T-helper 2 cell treated with Interferon-gamma antibody and Interleukin-4, amounts not matched to agents 5 μg/mL and 100 μg/mL, for 36 hours (primary cell): ENCODE measurements at regions not wholly inside any gene's neighbourhood (a gene's known extent, or its start where the extent isn't known, plus 50 kb on each side); places are given as distances from the start of the nearest gene placed in this dataset.
"Not testable (repeated sequence)": the region's sequence is repeated elsewhere in the genome, so short reads cannot be mapped to it uniquely, and the experiment has no call there.

Experiments used
- DNase-seq: peaks from one replicate; pipeline ENCODE4 v3.0.0; 2021; ENCODE audit warnings: low spot score
- H3K27ac Mint-ChIP-seq: one replicate; pipeline ENCODE4 v1.8.0; 2021; ENCODE audit warnings: mild to moderate bottlenecking, mixed read lengths
- H3K27me3 Mint-ChIP-seq: one replicate; pipeline ENCODE4 v1.8.0; 2021; ENCODE audit warnings: low read depth, mixed read lengths
- H3K36me3 Mint-ChIP-seq: one replicate; pipeline ENCODE4 v1.8.0; 2021; ENCODE audit warnings: low read depth, mixed read lengths
- H3K4me1 Mint-ChIP-seq: one replicate; pipeline ENCODE4 v1.8.0; 2021; ENCODE audit warnings: low read depth, mixed read lengths
- H3K4me3 Mint-ChIP-seq: one replicate; pipeline ENCODE4 v1.8.0; 2022; ENCODE audit warnings: mild to moderate bottlenecking, moderate library complexity, mixed read lengths
- H3K9me3 Mint-ChIP-seq: one replicate; pipeline ENCODE4 v1.8.0; 2021; ENCODE audit warnings: mixed read lengths

DNA sequence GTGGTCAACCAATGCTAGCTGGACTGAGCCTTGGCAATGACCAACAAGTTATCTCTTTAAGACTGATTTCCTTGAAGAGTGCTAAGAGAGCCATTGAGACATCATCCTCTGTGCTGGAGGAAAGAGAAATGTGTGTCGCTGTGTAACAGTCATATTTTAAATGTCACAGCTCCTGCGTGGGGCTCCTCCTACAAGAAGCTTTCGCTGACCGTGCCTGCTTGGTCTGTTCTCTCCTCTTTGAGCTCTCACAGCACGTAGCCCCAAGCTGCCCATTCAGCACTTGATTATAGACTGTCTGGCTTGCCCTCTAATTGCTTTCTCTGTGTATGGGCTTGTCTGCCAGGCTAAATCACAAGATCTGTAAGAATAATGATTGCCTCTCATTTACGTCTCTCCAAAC, 221.3 kb downstream of the FOXD2 start:
- no peak overlapping the region for H3K4me3 Mint-ChIP-seq
- H3K27ac Mint-ChIP-seq: no peak overlapping the region
- peaks cover 10% of the 10 kb centered on the region for H3K4me1 Mint-ChIP-seq
- H3K9me3 Mint-ChIP-seq: no peaks in the 10 kb centered on the region
- no peak for DNase-seq
- H3K36me3 Mint-ChIP-seq: no peaks in the 10 kb centered on the region
- H3K27me3 Mint-ChIP-seq: peaks cover 6% of the 10 kb centered on the region

GRCh38 chr1:47660622-47661021, 222.8 kb downstream of the FOXD2 start:
- peaks cover 10% of the 10 kb centered on the region for H3K4me1 Mint-ChIP-seq
- H3K36me3 Mint-ChIP-seq: no peaks in the 10 kb centered on the region
- no peak overlapping the region for H3K4me3 Mint-ChIP-seq
- H3K9me3 Mint-ChIP-seq: no peaks in the 10 kb centered on the region
- H3K27me3 Mint-ChIP-seq: peaks cover 1% of the 10 kb centered on the region
- DNase-seq: no peak
- no peak overlapping the region for H3K27ac Mint-ChIP-seq

GRCh38 chr1:47661040-47661439, 223.2 kb downstream of the FOXD2 start:
- no peak overlapping the region for H3K27ac Mint-ChIP-seq
- no peaks in the 10 kb centered on the region for H3K36me3 Mint-ChIP-seq
- no peak overlapping the region for H3K4me3 Mint-ChIP-seq
- H3K9me3 Mint-ChIP-seq: no peaks in the 10 kb centered on the region
- peaks cover 1% of the 10 kb centered on the region for H3K27me3 Mint-ChIP-seq
- no peak for DNase-seq
- H3K4me1 Mint-ChIP-seq: peaks cover 10% of the 10 kb centered on the region

- no peak for DNase-seq
- no peaks in the 10 kb centered on the region for H3K9me3 Mint-ChIP-seq
- no peak overlapping the region for H3K27ac Mint-ChIP-seq
- peaks cover 1% of the 10 kb centered on the region for H3K27me3 Mint-ChIP-seq
- H3K4me3 Mint-ChIP-seq: no peak overlapping the region
- peaks cover 10% of the 10 kb centered on the region for H3K4me1 Mint-ChIP-seq
- no peaks in the 10 kb centered on the region for H3K36me3 Mint-ChIP-seq
Measured at GRCh38 chr1:47662068-47662467, 224.2 kb downstream of the FOXD2 start.

GRCh38 chr1:47663286-47663685, 225.4 kb downstream of the FOXD2 start:
- Mint-ChIP-seq H3K27me3 (no peaks in the 10 kb centered on the region), H3K9me3 (no peaks in the 10 kb centered on the region), H3K4me3 (no peak overlapping the region), H3K4me1 (peaks cover 10% of the 10 kb centered on the region), H3K36me3 (no peaks in the 10 kb centered on the region), H3K27ac (no peak overlapping the region)
- no peak for DNase-seq

DNA sequence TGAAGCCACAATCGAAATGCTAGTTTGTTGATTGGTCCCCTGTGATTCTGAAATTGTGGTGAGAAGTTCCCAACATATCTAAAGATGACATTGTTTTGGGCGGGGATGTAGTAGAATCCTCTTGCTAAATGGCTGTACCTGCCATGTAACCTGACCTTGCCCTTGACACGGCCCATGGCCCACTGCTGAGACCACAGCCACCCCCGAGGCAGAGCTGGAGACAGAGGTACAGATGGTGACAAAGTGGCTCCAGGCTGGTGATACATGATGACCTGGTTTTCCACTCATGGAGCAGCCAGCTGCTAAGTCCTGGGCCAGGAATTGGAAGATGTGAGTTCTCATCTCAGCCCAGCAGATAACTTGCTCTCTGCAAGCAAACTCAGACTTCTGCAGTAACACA, 226.5 kb downstream of the FOXD2 start:
- Mint-ChIP-seq H3K4me3 (no peak overlapping the region), H3K9me3 (no peaks in the 10 kb centered on the region), H3K4me1 (peaks cover 10% of the 10 kb centered on the region), H3K36me3 (no peaks in the 10 kb centered on the region), H3K27ac (no peak overlapping the region), H3K27me3 (no peaks in the 10 kb centered on the region)
- no peak for DNase-seq

DNA sequence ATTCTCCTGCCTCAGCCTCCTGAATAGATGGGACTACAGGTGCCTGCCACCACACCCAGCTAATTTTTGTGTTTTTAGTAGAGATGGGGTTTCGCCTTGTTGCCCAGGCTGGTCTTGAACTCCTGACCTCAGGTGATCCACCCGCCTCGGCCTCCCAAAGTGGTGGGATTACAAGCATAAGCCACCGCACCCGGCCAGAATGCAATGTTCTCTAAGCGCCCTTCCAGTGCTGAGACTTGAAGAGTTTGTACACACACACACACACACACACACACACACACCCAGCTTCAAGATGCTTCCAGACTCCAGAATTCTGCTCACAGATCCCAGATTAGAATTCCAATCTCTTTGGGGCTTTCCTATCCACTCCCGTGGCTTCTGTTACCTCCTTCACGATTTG, 227.1 kb downstream of the FOXD2 start:
- H3K4me3 Mint-ChIP-seq, H3K27me3 Mint-ChIP-seq, H3K9me3 Mint-ChIP-seq: not testable (repeated sequence)

GRCh38 chr1:47669081-47669585, 231.3 kb downstream of the FOXD2 start:
- Mint-ChIP-seq H3K9me3 (peaks cover 6% of the 10 kb centered on the region), H3K36me3 (no peaks in the 10 kb centered on the region), H3K4me1 (no peaks in the 10 kb centered on the region), H3K27me3 (peaks cover 10% of the 10 kb centered on the region), H3K27ac (no peak overlapping the region), H3K4me3 (no peak overlapping the region)
- no peak for DNase-seq

More for the DNA sequence above, 227.1 kb downstream of the FOXD2 start:
- peaks cover 10% of the 10 kb centered on the region for H3K4me1 Mint-ChIP-seq
- not testable (repeated sequence) for H3K36me3 Mint-ChIP-seq, DNase-seq, H3K27ac Mint-ChIP-seq

DNA sequence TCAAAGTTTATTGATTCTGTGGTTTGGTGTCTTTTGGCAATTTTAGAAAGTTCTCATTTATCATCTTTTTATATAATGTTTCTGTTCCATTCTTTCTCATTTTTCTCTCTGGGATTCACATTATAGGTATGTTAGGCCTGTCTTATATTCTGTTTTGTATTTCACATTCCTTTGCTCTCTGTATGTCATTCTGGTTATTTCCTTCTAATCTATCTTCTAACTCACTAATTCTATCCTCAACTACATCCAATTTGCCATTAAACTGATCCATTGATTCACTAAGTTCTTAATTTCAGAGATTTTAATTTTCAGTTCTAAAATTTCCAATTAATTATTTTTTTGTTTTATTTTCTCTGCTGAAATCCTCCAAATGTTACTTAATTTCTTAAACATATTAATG, 234.8 kb downstream of the FOXD2 start:
- H3K9me3 Mint-ChIP-seq: peaks cover 6% of the 10 kb centered on the region
- DNase-seq: no peak
- no peak overlapping the region for H3K4me3 Mint-ChIP-seq
- H3K27ac Mint-ChIP-seq: no peak overlapping the region
- H3K36me3 Mint-ChIP-seq: no peaks in the 10 kb centered on the region
- H3K4me1 Mint-ChIP-seq: no peaks in the 10 kb centered on the region
- peaks cover 10% of the 10 kb centered on the region for H3K27me3 Mint-ChIP-seq

DNA sequence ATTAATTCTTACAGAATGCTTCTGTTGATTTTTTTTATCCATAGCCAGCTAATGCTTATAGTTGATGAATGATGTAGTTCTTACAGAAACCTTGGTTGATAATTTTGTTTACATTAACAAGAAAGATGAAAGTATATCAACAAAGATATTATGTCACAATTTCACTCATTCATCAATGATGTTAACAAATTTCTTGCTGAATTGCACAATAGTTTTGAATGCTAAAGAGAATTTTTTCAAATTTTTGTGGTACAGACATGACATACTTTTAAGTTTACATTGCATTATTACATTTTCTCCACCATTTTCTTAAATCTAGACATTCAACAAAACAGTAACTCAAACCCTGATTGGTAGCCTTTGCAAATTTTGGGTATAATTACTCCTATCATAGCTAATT, 236.3 kb downstream of the FOXD2 start:
- peaks cover 6% of the 10 kb centered on the region for H3K9me3 Mint-ChIP-seq
- no peak overlapping the region for H3K4me3 Mint-ChIP-seq
- H3K27me3 Mint-ChIP-seq: peaks cover 10% of the 10 kb centered on the region
- DNase-seq: no peak
- no peaks in the 10 kb centered on the region for H3K4me1 Mint-ChIP-seq
- H3K27ac Mint-ChIP-seq: no peak overlapping the region
- no peaks in the 10 kb centered on the region for H3K36me3 Mint-ChIP-seq

DNA sequence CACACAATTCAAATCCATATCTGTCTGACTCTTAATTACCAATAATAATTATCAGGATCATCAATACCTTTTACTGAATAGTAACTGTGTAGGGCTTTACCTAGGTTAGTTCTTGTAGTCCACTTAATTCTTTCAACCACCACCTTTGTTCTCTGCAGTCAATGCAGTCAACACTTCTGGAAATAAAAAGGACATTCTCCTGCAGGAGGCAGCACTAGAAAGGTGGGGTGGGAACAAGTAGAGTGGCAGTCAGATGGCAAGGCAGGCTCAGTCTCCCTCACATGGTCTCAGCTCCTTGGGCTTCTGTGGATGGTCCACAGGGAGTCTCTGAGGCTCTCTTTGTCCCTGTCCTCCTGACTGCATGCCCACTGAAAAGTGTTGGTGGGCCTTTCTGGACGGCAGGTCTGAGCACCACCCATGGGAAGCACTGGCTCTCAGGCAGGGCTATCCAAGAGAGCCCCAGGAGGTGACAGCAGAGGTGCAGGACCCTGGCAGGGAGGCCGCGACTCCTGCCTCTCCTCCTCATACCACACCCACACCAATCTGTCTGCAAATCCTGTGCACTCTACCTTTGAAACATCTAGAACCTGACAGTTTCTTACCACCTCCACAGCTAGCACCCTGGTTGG, 237.3 kb downstream of the FOXD2 start:
- Mint-ChIP-seq H3K9me3 (peaks cover 6% of the 10 kb centered on the region), H3K4me3 (no peak overlapping the region), H3K36me3 (no peaks in the 10 kb centered on the region), H3K27ac (no peak overlapping the region), H3K4me1 (no peaks in the 10 kb centered on the region), H3K27me3 (peaks cover 10% of the 10 kb centered on the region)
- DNase-seq: no peak

- Mint-ChIP-seq H3K4me3 (no peak overlapping the region), H3K36me3 (no peaks in the 10 kb centered on the region), H3K27ac (no peak overlapping the region), H3K27me3 (peaks cover 4% of the 10 kb centered on the region), H3K4me1 (no peaks in the 10 kb centered on the region), H3K9me3 (peaks cover 6% of the 10 kb centered on the region)
- DNase-seq: no peak
Measured at GRCh38 chr1:47675721-47676120, 237.9 kb downstream of the FOXD2 start.

DNA sequence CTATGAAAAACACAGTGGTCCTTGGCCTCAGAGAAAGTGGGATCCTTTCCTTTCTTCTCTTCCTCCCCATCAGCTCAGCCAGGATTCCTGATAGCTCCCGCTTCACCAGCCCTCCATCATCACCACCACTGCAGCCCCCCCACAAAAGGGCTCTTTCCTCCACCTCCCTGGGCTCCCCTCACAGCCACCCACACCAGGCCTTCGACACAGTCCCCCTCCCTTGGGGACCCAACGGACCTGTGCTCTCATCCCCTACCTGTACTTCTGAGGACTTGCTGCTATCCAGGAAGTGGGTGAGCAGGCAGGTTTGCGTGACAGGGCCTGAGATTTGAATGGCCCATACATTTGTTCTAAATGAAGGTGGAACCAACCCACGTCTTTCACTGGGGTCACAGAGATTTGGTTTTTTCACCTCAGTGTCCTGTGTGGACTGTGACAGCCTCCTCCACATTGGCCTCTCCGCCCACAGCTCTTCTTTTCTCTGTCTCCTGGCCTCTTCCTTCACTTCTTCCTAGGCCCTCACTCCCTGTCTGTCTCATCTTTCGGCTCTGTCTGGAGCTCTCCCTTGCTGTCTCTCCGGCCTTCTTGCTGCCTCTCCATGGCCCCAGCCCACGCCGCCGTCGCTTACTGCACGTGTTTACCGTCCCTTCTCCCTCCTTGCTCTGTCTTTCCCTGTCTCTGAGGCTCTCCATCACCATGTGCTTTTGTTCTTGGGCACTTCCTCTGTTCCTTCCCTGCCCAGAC, 238.6 kb downstream of the FOXD2 start:
- Mint-ChIP-seq H3K4me1 (no peaks in the 10 kb centered on the region), H3K4me3 (no peak overlapping the region), H3K9me3 (peaks cover 6% of the 10 kb centered on the region), H3K36me3 (no peaks in the 10 kb centered on the region), H3K27ac (no peak overlapping the region), H3K27me3 (peaks cover 2% of the 10 kb centered on the region)
- no peak for DNase-seq

DNA sequence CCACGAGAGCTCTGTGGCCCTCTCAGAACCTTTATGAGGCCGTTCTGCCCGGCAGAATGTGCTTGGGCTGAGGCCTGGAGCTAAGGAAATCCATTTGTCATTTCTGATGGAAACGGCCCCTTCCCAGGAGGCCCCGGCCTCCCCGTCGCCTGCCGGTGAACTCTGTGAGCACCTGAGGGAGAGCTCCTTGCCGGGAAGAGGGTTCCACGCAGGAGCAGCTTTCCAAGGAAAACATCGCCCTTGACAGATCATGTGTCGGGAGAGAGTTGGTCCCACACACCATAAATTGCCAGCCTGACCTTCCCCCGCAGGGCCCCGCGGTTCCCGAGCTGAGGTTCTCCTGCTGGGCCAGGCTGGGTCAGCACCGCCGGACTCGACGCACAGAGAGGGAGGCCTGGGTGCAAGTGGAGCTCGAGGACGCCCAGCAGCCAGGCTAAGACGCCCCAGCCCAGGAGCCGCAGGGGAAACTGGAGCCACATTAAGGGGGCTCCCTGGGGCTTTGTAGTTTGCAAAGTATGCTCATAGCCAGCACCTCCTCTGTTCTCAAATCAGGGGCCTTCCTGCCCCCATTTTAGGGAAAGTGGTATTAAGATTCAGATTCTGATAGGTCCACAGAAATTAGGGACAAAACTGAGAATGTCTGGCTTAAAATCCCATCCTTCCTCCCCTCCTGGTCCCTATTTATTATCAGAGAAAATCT, 239.5 kb downstream of the FOXD2 start:
- H3K36me3 Mint-ChIP-seq: no peaks in the 10 kb centered on the region
- peaks cover 2% of the 10 kb centered on the region for H3K27me3 Mint-ChIP-seq
- no peaks in the 10 kb centered on the region for H3K4me1 Mint-ChIP-seq
- no peak overlapping the region for H3K4me3 Mint-ChIP-seq
- peaks cover 4% of the 10 kb centered on the region for H3K9me3 Mint-ChIP-seq
- no peak overlapping the region for H3K27ac Mint-ChIP-seq
- DNase-seq: no peak
